EL (cell line): ENCODE measurements at regions not wholly inside any gene's neighbourhood (a gene's known extent, or its start where the extent isn't known, plus 50 kb on each side); places are given as distances from the start of the nearest gene placed in this dataset.
"Not testable (repeated sequence)": the region's sequence is repeated elsewhere in the genome, so short reads cannot be mapped to it uniquely, and the experiment has no call there.

Source experiments
- DNase-seq: peaks from one replicate; pipeline ENCODE4 v3.0.0-alpha.2; 2016

DNA sequence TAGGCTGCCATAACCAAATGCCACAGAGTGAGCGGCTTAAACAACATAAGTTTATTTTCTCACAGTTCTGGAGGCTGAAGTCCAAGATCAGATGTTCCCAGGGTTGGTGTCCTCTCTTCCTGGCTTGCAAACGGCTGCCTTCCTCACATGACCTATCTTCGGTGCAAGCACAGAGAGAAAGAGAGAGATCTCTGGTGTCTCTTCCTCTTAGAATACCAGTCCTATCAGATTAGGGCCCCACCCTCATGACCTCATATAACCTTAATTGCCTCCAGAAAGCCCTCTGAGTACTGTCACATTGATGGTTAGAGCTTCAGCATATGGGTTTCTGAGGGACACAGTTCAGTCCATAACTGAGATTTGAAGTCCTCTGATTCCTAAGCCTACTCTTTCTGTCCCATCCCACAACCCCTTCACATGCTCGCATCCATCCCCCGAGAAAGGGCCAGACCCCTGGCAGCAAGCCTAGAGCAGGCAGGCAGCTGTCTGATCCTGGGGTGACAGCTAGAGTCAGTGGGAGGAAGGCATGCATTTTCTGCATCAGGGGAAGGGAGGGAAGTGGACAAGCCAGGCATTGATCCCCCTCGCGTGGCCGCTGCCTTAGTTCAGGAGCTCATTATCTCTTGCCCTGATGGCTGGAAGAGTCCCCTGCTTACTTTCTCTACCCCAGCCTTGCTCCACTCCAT is 114.1 kb downstream of the FAR1 start:
- DNase-seq, result no peak

GRCh38 chr11:13784441-13784840 is 116.0 kb downstream of the FAR1 start:
- DNase-seq, result no peak

DNA sequence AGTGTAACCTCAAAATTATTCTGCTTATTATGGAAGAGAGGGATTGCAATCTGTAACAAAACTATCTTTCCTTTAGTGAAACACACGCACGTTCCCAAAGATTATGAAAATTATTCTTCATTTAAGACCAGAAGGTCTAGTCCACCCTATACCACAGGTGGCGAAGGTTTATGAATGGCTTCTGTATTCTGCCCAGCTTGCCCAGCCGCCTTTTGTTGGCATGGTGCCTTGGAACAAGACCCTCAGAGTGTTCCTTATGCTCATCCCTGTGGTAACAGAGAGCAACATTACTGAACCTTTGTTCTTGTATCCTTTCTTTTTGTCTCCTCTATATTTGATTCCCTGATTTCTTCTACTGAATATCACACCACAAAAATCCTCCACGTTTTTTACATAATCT is 116.4 kb downstream of the FAR1 start:
- DNase-seq, result no peak

GRCh38 chr11:13786688-13787087 is 118.2 kb downstream of the FAR1 start:
- DNase-seq, result no peak

DNA sequence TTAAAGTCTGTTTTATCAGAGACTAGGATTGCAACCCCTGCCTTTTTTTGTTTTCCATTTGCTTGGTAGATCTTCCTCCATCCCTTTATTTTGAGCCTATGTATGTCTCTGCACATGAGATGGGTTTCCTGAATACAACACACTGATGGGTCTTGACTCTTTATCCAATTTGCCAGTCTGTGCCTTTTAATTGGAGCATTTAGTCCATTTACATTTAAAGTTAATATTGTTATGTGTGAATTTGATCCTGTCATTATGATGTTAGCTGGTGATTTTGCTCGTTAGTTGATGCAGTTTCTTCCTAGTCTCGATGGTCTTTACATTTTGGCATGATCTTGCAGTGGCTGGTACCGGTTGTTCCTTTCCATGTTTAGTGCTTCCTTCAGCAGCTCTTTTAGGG is 129.1 kb downstream of the FAR1 start:
- not testable (repeated sequence) for DNase-seq

- no peak for DNase-seq
Observed at GRCh38 chr11:13800901-13801300, 132.4 kb downstream of the FAR1 start.

- no peak for DNase-seq
Observed at GRCh38 chr11:13818325-13818724, 144.2 kb upstream of the SPON1 start.

DNA sequence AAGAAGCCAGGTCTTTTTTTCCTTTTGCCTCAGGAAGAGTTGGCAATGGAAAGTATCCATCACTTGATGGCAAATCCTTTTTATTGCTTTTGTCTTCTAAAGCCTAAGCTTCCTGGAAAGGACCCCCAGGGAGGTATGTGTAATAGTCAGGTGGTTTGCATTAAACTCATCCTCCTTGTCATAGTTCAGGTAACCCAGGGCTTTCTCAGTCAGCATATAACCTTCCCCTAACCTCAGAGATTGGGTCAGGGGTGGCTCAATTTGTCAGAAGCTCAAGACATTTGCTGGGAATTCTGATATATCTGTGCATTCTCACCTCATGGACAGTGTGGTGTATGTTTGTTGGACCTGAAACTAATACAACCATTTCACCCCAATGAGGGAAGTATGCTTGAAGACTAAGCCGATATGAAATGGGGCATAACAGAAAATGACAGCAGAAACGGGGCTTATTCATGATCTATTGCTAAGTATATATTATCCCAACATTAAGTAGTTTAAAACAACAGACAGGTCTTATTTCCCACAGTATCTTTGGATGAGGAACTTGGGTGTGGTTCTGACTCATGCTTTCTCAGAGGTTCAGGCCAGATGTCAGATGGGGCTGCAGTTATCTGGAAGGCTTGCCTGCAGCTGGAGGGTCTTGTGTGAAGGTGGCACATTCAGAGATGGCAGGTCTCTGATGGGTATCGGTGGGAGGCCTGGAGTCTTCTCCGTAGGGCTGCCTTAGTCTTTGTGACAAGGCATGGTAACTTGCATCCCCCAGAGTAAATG is 135.8 kb upstream of the SPON1 start:
- peak; percentile 2 for DNase-seq

GRCh38 chr11:13831696-13832095 is 130.8 kb upstream of the SPON1 start:
- no peak for DNase-seq

- peak; percentile 4 for DNase-seq
Observed at GRCh38 chr11:13834463-13834862, 128.1 kb upstream of the SPON1 start.

- DNase-seq, result no peak
Observed at GRCh38 chr11:13836666-13837065, 125.9 kb upstream of the SPON1 start.

- no peak for DNase-seq
Observed at GRCh38 chr11:13837286-13837685, 125.2 kb upstream of the SPON1 start.

DNA sequence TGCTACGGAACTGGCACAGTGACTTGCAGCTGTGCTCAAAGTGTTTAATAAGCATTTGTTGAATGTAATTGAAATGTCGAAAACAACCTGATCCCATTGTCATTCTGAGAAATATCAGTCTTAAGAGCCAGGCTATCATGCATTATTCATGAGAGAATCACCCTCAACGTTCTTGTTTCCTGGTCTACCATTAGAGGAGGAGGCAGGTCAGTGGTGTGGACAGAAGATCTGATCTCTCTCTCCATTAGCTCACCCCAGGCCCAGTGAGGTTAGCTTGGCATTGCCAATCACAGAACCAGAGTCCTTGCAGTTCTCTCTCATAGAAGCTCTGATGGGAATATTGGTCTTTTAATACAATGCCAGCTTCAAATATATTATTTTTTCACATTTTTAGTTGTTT is 121.1 kb upstream of the SPON1 start:
- no peak for DNase-seq

DNA sequence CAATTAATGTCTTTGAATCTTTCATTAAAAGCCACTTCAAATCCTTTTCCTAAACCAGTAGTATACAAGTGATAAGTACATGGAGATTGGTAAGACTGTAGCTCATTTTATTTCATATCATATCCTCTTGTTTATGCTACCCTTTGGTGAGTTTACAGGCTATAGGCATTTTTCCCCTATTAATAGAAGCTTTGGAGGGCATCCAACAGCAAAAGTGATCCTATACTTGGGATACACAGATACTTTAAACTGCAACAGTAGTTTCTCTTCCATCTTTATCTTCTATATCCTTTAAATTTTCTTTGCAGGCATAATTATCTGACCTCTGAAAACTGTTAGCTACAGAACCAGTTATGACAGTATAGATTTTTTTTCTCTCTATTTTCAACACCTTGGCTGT is 114.5 kb upstream of the SPON1 start:
- no peak for DNase-seq

DNA sequence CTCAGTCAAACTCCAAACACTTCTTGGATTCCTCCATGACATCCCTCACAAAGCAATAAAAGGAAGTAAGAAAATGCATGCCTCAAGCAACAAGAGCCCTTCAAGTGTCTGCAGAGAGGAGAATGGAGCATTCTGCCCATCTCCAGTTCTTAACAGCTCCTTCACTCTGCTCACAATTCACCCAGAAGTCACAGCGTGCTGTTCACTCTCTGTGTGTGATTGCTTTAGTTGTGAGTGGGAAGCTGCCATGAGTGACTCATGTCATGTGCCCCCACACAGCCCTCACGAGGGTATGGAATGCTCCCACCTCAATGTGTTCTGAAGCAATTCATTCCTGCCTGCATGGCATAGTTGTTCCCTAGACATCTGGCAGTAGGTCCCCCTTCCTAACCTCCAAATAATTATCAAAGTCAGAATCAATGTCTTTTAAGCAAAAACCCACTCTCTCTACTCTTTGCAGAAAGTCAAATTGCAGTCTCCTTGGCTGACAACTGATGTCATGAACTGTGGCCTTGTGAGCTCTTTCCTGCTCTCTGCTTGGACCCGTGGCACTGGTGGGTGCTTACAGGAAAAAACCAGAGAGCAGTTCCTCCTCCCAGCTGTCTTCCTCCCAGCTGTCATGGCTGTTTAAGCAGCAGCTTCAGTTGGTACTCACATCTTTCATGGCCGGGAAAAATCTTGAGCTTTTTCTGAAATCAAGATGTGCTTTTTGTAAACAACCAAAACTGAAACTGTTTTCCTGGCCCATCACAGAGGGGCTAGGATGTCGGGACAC is 112.1 kb upstream of the SPON1 start:
- no peak for DNase-seq

DNA sequence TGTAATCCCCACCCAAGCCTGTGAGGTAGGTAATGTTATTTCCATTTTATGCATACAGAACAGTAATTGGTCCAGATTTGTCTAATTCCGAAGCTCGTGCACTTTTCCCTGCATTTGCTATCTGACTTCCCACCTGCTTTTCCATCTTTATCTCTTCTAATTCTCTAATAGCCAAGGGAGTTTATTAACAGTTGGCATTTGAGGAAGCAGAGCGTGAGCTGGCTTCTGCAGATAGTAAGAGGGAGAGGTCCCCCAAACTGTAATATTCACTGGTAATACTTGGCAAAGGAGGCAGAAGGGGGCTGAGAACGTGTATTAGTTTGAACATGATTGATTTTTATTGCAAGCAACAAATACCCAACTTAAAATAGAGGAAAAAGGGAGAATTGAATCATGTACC is 110.8 kb upstream of the SPON1 start:
- DNase-seq, result no peak

DNA sequence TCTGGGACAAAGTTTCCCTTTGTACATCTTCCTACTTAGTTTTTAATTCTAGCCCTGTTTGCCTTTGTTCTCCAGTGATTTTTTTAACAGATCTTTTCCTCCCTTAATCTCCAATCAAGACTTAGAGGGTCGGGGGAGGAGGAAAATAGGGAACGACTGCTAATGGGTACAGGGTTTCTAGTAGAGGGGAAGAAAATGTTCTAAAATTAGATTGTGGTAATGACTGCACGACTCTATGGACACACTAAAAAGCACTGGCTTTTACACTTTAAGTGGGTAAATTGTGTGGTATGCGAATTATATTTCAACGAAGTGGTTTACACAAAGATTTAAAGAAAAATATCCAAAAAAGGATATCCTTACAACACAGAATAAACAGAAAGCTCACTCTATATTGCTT is 110.0 kb upstream of the SPON1 start:
- no peak for DNase-seq

DNA sequence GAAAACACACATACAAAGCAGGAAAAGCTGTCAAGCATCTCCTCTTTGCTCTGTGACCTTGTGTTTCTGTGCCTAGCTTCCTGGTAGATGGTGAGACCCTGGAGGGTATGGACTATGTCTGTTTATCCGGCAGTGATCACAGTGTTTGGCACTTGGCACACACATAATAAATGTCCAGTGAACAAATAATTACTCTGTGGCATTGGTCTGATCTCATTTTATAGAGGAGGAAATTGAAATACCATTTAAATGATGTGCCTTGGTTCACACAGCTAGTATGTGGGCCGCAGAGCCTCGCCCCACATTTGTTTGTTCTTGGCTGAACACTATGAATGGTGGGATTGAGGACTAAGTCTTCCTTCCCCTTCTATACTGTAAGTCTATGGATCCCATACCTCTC is 104.7 kb upstream of the SPON1 start:
- DNase-seq, result no peak

GRCh38 chr11:13859892-13860291 is 102.6 kb upstream of the SPON1 start:
- DNase-seq, result no peak

- no peak for DNase-seq
Observed at GRCh38 chr11:13861411-13861810, 101.1 kb upstream of the SPON1 start.

DNA sequence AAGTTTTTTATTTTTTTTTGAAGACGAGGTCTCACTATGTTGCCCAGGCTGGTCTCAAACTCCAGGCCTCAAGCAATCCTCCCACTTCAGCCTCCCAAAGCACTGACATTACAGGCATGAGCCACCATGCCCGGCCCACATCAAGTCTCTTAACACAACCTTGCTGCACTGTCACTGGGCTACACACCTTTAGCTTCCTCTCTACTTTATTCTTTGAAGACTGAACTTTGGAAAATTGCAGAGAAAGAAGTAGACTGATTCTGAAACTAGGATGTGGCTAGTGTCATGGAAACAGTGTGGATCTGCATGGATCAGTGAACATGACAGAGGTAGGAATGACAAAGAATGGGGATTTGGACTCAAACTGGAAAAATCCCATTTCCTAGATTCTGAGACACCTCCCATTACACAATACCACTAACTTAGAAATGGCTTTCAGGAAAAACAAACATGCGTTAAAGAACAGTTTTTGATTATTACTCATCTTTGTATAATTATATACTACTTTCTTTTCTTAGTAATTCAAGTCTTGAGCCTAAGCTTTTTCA is 99.6 kb upstream of the SPON1 start:
- DNase-seq, result no peak

DNA sequence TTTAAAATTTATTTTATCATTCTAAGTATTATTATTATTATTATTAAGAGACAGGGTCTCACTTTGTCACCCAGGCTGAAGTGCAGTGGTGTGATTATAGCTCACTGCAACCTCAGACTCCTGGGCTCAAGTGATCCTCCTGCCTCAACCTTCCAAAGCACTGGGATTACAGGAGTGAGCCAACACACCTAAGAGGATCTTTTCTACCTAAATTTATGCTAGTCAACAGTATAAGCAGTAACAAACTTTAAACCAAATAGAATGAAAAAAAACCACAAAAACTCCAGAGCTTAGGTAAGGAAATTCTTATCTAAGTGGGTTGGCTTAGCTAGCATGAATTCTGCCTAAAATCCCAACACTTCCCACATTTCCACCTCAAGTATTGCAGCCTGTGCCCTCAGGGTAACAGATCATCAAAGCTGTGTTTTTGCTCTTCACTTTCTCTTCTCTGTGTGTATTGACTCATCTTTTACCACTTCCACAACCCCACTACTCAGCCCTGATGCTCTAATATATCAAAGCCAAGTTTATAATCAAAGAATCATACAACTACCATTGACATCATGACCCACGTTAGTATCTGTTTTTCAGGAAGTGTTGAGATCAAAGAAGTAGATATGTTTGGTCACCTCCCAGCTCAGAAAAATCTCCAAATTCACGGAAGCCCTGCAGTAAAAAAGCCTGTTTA is 93.7 kb upstream of the SPON1 start:
- peak; percentile 12 for DNase-seq

GRCh38 chr11:13869398-13869886 is 93.1 kb upstream of the SPON1 start:
- DNase-seq, result no peak
